SK-N-SH (cell line): ENCODE measurements at regions not wholly inside any gene's neighbourhood (a gene's known extent, or its start where the extent isn't known, plus 50 kb on each side); places are given as distances from the start of the nearest gene placed in this dataset.

Experiments
- CTCF ChIA-PET: fragments of 300-600, 350-600 bp; formaldehyde crosslinking; extraction: SDS; loops from one replicate; lab custom pipeline; 2021; lab: Yijun Ruan, JAX
- POLR2A ChIA-PET: fragments of 350-600 bp; sonication (Branson Sonifier 250); formaldehyde crosslinking; extraction: SDS; loops from one replicate; lab custom pipeline; 2020; ENCODE audit warnings: antibody characterized with exemption, inconsistent platforms; lab: Yijun Ruan, JAX
- DNase-seq: peaks from one replicate; pipeline ENCODE4 v3.0.0; 2012
- H2AFZ ChIP-seq: fragments of 200-600 bp; sonication (generic); 2 replicates; pipeline ENCODE4 v1.8.1; 2016; ENCODE audit warnings: antibody characterized with exemption, mild to moderate bottlenecking, low read depth
- H3F3A ChIP-seq: fragments of 200-600 bp; sonication (generic); replicated peaks from 2 replicates; pipeline ENCODE3; 2016; ENCODE audit warnings: antibody characterized with exemption, mild to moderate bottlenecking; ENCODE audit not compliant: insufficient read depth
- H3K27ac ChIP-seq, 2 experiments: fragments of 200-500 bp in 1 of 2; fragments of 200-600 bp in 1 of 2; sonication (Bioruptor generic) in 1 of 2; sonication (generic), shearing (Covaris generic) in 1 of 2; 2 replicates each; pipeline versions ENCODE4 v1.5.1 to v1.6.1; 2014 to 2016; ENCODE audit warnings: low read depth in 2 of 2, inconsistent platforms in 1 of 2, low read length in 1 of 2, mild to moderate bottlenecking in 1 of 2, mixed read lengths in 1 of 2
- H3K27me3 ChIP-seq: fragments of 200-600 bp; sonication (generic), shearing (Covaris generic); 2 replicates; pipeline ENCODE4 v1.6.1; 2016; ENCODE audit warnings: mixed run types; ENCODE audit not compliant: insufficient read depth
- H3K36me3 ChIP-seq, 2 experiments: fragments of 200-500 bp in 1 of 2; fragments of 200-600 bp in 1 of 2; sonication (Bioruptor generic) in 1 of 2; sonication (generic) in 1 of 2; replicated peaks in 1 of 2; 2 replicates each; pipeline versions ENCODE3 to v1.5.1; 2014 to 2016; ENCODE audit warnings: low read length in 1 of 2, mild to moderate bottlenecking in 1 of 2; ENCODE audit not compliant: insufficient read depth in 2 of 2, control insufficient read depth in 1 of 2
- H3K4me1 ChIP-seq, 2 experiments: fragments of 200-500 bp in 1 of 2; fragments of 200-600 bp in 1 of 2; sonication (Bioruptor generic) in 1 of 2; sonication (generic), shearing (Covaris generic) in 1 of 2; 2 replicates each; pipeline versions ENCODE4 v1.5.1 to v1.6.1; 2014 to 2016; ENCODE audit warnings: low read depth in 1 of 2, low read length in 1 of 2, mixed run types in 1 of 2; ENCODE audit not compliant: insufficient read depth in 2 of 2, control insufficient read depth in 1 of 2
- H3K4me2 ChIP-seq: fragments of 200-600 bp; sonication (generic), shearing (Covaris generic); 2 replicates; pipeline ENCODE4 v1.6.1; 2017; ENCODE audit warnings: mixed run types
- H3K4me3 ChIP-seq, 2 experiments: fragments of 200-500 bp in 1 of 2; fragments of 200-600 bp in 1 of 2; sonication (Bioruptor generic) in 1 of 2; sonication (generic), shearing (Covaris generic) in 1 of 2; 2 replicates each; pipeline versions ENCODE4 v1.5.1 to v1.8.1; 2014 to 2016; ENCODE audit warnings: low read depth in 2 of 2, inconsistent platforms in 1 of 2, low read length in 1 of 2, mild to moderate bottlenecking in 1 of 2, mixed read lengths in 1 of 2, moderate library complexity in 1 of 2
- H3K79me2 ChIP-seq: fragments of 200-600 bp; sonication (generic); 2 replicates; pipeline ENCODE4 v1.8.1; 2017; ENCODE audit warnings: mild to moderate bottlenecking; ENCODE audit not compliant: insufficient read depth
- H3K9ac ChIP-seq: fragments of 200-600 bp; sonication (generic); 2 replicates; pipeline ENCODE4 v1.6.1; 2017; ENCODE audit warnings: mixed run types
- H3K9me2 ChIP-seq: fragments of 200-600 bp; sonication (generic); 2 replicates; pipeline ENCODE4 v1.6.1; 2017; ENCODE audit warnings: mixed run types
- H3K9me3 ChIP-seq: fragments of 200-600 bp; sonication (generic); 2 replicates; pipeline ENCODE4 v1.6.1; 2017; ENCODE audit warnings: mixed run types, mild to moderate bottlenecking, moderate library complexity
- H4K20me1 ChIP-seq: fragments of 200-600 bp; sonication (generic); 2 replicates; pipeline ENCODE4 v1.6.1; 2017; ENCODE audit warnings: mild to moderate bottlenecking, mixed run types; ENCODE audit not compliant: insufficient read depth
- ELF1 ChIP-seq: IDR thresholded peaks from 2 replicates; pipeline ENCODE4 v1.4.0; 2012
- EP300 ChIP-seq, 2 experiments: IDR thresholded peaks; 2 replicates each; pipeline versions ENCODE4 v1.4.0 to v1.6.1; 2012; ENCODE audit warnings: borderline replicate concordance in 1 of 2, low read depth in 1 of 2, low read length in 1 of 2
- FOSL2 ChIP-seq: IDR thresholded peaks from 2 replicates; pipeline ENCODE4 v1.4.0; 2012; ENCODE audit warnings: low read depth, mild to moderate bottlenecking, moderate library complexity, borderline replicate concordance
- FOXJ3 ChIP-seq: sonication (generic); formaldehyde crosslinking; IDR thresholded peaks from 2 replicates; pipeline ENCODE4 v1.5.1; 2020; ENCODE audit warnings: mild to moderate bottlenecking, missing genetic modification reagents
- FOXM1 ChIP-seq: IDR thresholded peaks from 2 replicates; pipeline ENCODE4 v1.4.0; 2012; ENCODE audit warnings: low read depth, mild to moderate bottlenecking
- GABPA ChIP-seq: IDR thresholded peaks from 2 replicates; pipeline ENCODE4 v1.4.0; 2012; ENCODE audit warnings: low read depth, mild to moderate bottlenecking
- GATA2 ChIP-seq: sonication (generic); formaldehyde crosslinking; IDR thresholded peaks from 2 replicates; pipeline ENCODE4 v1.5.0; 2020; ENCODE audit warnings: mild to moderate bottlenecking, missing genetic modification reagents
- JUND ChIP-seq: IDR thresholded peaks from 2 replicates; pipeline ENCODE4 v1.4.0; 2012
- MXI1 ChIP-seq: IDR thresholded peaks from 2 replicates; pipeline ENCODE4 v1.6.1; 2012; ENCODE audit warnings: mild to moderate bottlenecking, low read depth, low read length, improper control_type of control experiment
- RAD21 ChIP-seq: IDR thresholded peaks from 2 replicates; pipeline ENCODE4 v1.6.1; 2012; ENCODE audit warnings: mild to moderate bottlenecking, low read length
- RCOR1 ChIP-seq: fragments of 150-350 bp; IDR thresholded peaks from 2 replicates; pipeline ENCODE4 v1.6.1; 2017; ENCODE audit warnings: antibody characterized with exemption, low read length
- RXRA ChIP-seq: IDR thresholded peaks from 2 replicates; pipeline ENCODE4 v1.4.0; 2012; ENCODE audit warnings: low read depth, mild to moderate bottlenecking, borderline replicate concordance
- SIN3A ChIP-seq: IDR thresholded peaks from 2 replicates; pipeline ENCODE4 v1.6.1; 2012; ENCODE audit warnings: low read depth, mild to moderate bottlenecking, low read length, moderate library complexity, borderline replicate concordance
- SMC3 ChIP-seq: IDR thresholded peaks from 2 replicates; pipeline ENCODE4 v1.6.1; 2012; ENCODE audit warnings: low read depth, low read length, improper control_type of control experiment
- TAF1 ChIP-seq: IDR thresholded peaks from 2 replicates; pipeline ENCODE4 v1.6.1; 2012; ENCODE audit warnings: low read depth, mild to moderate bottlenecking, low read length, moderate library complexity, borderline replicate concordance
- TCF12 ChIP-seq: IDR thresholded peaks from 2 replicates; pipeline ENCODE4 v1.4.0; 2012
- YY1 ChIP-seq: IDR thresholded peaks from 2 replicates; pipeline ENCODE4 v1.4.0; 2012; ENCODE audit warnings: low read depth, mild to moderate bottlenecking
- WGBS: methylation state at CpG from one replicate; pipeline ENCODE4 v1.1.6; 2017; ENCODE audit warnings: low lambda C conversion rate; 5-methylcytosine and 5-hydroxymethylcytosine counted together
- TF ChIP-seq, protein P1 (sequence below): fragments of 150-350 bp; IDR thresholded peaks from 2 replicates; pipeline ENCODE4 v1.6.1; 2017; ENCODE audit warnings: antibody characterized with exemption, low read length, low read depth, borderline replicate concordance
- TF ChIP-seq, protein P2 (sequence below): IDR thresholded peaks from 2 replicates; pipeline ENCODE4 v1.6.1; 2012; ENCODE audit warnings: mild to moderate bottlenecking, low read depth, low read length, moderate library complexity
- TF ChIP-seq, protein P3 (sequence below): IDR thresholded peaks from 2 replicates; pipeline ENCODE4 v1.4.0; 2012; ENCODE audit warnings: low read depth
- TF ChIP-seq, protein P4 (sequence below): fragments of 200-600 bp; sonication (generic); IDR thresholded peaks from 2 replicates; pipeline ENCODE4 v1.6.1; 2017; ENCODE audit warnings: antibody characterized with exemption, mild to moderate bottlenecking, moderate library complexity
- TF ChIP-seq, protein P5 (sequence below): IDR thresholded peaks from 2 replicates; pipeline ENCODE4; 2012

DNA sequence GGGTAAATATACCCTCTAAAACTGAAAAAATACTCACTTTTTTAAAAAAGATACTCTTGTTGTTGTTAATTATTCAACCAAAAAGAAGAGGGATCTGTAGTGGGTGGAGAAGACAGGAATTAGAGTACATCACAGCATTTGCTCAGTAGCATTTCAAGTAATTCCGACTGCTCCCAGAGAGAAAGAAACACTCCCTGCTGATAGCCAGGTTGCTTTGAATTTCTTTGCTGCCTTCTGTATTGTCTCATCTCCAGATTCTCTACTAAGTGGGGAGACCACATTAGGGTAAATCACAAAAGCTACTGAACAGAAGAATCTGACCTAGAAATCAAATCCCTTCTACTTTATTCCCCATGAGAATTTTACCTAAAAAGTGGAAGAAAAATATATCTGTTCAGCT is 661.1 kb downstream of the BRINP3 start:
- 90% methylated on average over 1 of the region's 1 CpG for WGBS
- TF ChIP-seq FOXJ3 (CRISPR knock-in tag) (no peak), RXRA (no peak), SMC3 (no peak), GABPA (no peak), RAD21 (no peak), FOXM1 (no peak), YY1 (no peak), JUND (no peak), TAF1 (no peak), TCF12 (no peak), EP300 (IDR thresholded peaks at IDR 0.05; ENCODE audit: borderline replicate concordance in 1 of 2, low read depth in 1 of 2, low read length in 1 of 2) (no peak)
- TF ChIP-seq, protein P1, sequence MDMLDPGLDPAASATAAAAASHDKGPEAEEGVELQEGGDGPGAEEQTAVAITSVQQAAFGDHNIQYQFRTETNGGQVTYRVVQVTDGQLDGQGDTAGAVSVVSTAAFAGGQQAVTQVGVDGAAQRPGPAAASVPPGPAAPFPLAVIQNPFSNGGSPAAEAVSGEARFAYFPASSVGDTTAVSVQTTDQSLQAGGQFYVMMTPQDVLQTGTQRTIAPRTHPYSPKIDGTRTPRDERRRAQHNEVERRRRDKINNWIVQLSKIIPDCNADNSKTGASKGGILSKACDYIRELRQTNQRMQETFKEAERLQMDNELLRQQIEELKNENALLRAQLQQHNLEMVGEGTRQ = no peak
- TF ChIP-seq, protein P2, sequence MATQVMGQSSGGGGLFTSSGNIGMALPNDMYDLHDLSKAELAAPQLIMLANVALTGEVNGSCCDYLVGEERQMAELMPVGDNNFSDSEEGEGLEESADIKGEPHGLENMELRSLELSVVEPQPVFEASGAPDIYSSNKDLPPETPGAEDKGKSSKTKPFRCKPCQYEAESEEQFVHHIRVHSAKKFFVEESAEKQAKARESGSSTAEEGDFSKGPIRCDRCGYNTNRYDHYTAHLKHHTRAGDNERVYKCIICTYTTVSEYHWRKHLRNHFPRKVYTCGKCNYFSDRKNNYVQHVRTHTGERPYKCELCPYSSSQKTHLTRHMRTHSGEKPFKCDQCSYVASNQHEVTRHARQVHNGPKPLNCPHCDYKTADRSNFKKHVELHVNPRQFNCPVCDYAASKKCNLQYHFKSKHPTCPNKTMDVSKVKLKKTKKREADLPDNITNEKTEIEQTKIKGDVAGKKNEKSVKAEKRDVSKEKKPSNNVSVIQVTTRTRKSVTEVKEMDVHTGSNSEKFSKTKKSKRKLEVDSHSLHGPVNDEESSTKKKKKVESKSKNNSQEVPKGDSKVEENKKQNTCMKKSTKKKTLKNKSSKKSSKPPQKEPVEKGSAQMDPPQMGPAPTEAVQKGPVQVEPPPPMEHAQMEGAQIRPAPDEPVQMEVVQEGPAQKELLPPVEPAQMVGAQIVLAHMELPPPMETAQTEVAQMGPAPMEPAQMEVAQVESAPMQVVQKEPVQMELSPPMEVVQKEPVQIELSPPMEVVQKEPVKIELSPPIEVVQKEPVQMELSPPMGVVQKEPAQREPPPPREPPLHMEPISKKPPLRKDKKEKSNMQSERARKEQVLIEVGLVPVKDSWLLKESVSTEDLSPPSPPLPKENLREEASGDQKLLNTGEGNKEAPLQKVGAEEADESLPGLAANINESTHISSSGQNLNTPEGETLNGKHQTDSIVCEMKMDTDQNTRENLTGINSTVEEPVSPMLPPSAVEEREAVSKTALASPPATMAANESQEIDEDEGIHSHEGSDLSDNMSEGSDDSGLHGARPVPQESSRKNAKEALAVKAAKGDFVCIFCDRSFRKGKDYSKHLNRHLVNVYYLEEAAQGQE = no peak

DNA sequence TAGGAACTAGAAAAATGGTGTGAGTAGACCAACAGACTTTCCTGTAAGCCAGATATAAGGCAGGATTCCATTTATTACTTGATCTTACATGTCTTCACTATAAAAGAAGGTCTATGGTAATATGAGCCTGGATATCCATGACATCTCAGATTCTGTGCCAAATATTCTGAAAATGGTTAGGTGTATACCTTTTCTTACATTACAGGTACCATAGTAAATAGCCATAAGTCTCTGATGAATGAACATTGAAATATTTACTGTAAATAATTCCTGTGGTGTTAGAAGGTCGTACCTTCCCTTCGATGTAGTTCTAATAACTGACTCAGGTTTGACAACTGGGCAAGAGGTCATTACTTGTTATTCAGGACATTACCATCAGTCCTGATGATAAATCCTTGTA is 657.9 kb downstream of the BRINP3 start:
- H3K27me3 ChIP-seq = no peaks in the 10 kb centered on the region
- no peak for TF ChIP-seq TAF1
- TF ChIP-seq, protein P3, sequence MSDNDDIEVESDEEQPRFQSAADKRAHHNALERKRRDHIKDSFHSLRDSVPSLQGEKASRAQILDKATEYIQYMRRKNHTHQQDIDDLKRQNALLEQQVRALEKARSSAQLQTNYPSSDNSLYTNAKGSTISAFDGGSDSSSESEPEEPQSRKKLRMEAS = no peak
- no peak for TF ChIP-seq RCOR1
- no peak for TF ChIP-seq SIN3A
- no peak for TF ChIP-seq ELF1
- TF ChIP-seq, protein P4, sequence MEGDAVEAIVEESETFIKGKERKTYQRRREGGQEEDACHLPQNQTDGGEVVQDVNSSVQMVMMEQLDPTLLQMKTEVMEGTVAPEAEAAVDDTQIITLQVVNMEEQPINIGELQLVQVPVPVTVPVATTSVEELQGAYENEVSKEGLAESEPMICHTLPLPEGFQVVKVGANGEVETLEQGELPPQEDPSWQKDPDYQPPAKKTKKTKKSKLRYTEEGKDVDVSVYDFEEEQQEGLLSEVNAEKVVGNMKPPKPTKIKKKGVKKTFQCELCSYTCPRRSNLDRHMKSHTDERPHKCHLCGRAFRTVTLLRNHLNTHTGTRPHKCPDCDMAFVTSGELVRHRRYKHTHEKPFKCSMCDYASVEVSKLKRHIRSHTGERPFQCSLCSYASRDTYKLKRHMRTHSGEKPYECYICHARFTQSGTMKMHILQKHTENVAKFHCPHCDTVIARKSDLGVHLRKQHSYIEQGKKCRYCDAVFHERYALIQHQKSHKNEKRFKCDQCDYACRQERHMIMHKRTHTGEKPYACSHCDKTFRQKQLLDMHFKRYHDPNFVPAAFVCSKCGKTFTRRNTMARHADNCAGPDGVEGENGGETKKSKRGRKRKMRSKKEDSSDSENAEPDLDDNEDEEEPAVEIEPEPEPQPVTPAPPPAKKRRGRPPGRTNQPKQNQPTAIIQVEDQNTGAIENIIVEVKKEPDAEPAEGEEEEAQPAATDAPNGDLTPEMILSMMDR = no peak
- no peak for TF ChIP-seq MXI1
- no peak for TF ChIP-seq SMC3
- TF ChIP-seq, protein P5, sequence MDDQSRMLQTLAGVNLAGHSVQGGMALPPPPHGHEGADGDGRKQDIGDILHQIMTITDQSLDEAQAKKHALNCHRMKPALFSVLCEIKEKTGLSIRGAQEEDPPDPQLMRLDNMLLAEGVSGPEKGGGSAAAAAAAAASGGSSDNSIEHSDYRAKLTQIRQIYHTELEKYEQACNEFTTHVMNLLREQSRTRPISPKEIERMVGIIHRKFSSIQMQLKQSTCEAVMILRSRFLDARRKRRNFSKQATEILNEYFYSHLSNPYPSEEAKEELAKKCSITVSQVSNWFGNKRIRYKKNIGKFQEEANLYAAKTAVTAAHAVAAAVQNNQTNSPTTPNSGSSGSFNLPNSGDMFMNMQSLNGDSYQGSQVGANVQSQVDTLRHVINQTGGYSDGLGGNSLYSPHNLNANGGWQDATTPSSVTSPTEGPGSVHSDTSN = no peak
- no peak for TF ChIP-seq YY1
- TF ChIP-seq FOXJ3 (CRISPR knock-in tag) = no peak
- TF ChIP-seq FOSL2 = no peak
- no peak for TF ChIP-seq GATA2 (CRISPR knock-in tag)
- TF ChIP-seq EP300 (IDR thresholded peaks at IDR 0.05; ENCODE audit: borderline replicate concordance in 1 of 2, low read depth in 1 of 2, low read length in 1 of 2) = no peak

More for the DNA sequence above, 661.1 kb downstream of the BRINP3 start:
- Histone ChIP-seq H3K4me2 (no peak overlapping the region), H3F3A (no peaks in the 10 kb centered on the region), H2AFZ (no peak overlapping the region), H3K4me3 (no peak overlapping the region), H3K27ac (no peak overlapping the region), H3K9ac (no peak overlapping the region), H3K79me2 (no peaks in the 10 kb centered on the region), H3K36me3 (no peaks in the 10 kb centered on the region), H3K4me1 (no peaks in the 10 kb centered on the region), H3K9me2 (no peaks in the 10 kb centered on the region), H3K27me3 (no peaks in the 10 kb centered on the region), H4K20me1 (no peaks in the 10 kb centered on the region), H3K9me3 (no peaks in the 10 kb centered on the region)
- DNase-seq = no peak
- ChIA-PET CTCF (no interaction called here), POLR2A (no interaction called here)

More for the DNA sequence above, 657.9 kb downstream of the BRINP3 start:
- ChIA-PET CTCF (no interaction called here), POLR2A (no interaction called here)
- H3K9ac ChIP-seq = no peak overlapping the region
- no peak overlapping the region for H2AFZ ChIP-seq
- H3F3A ChIP-seq = no peaks in the 10 kb centered on the region
- H3K9me3 ChIP-seq = no peaks in the 10 kb centered on the region
- 10% methylated on average over 2 of the region's 2 CpGs for WGBS
- H3K79me2 ChIP-seq = no peaks in the 10 kb centered on the region
- no peak overlapping the region for H3K27ac ChIP-seq
- no peaks in the 10 kb centered on the region for H4K20me1 ChIP-seq
- no peaks in the 10 kb centered on the region for H3K36me3 ChIP-seq
- no peaks in the 10 kb centered on the region for H3K9me2 ChIP-seq
- DNase-seq = no peak
- no peak overlapping the region for H3K4me3 ChIP-seq
- H3K4me2 ChIP-seq = no peak overlapping the region
- no peaks in the 10 kb centered on the region; a peak in 1 of 4 replicates for H3K4me1 ChIP-seq
